NCI-H2196 (cell line): ENCODE measurements at regions not wholly inside any gene's neighbourhood (a gene's known extent, or its start where the extent isn't known, plus 50 kb on each side); places are given as distances from the start of the nearest gene placed in this dataset.
"Not testable (repeated sequence)": the region's sequence is repeated elsewhere in the genome, so short reads cannot be mapped to it uniquely, and the experiment has no call there.

ENCODE experiments used
- DNase-seq: peaks from one replicate; lab custom pipeline; 2025; ENCODE audit not compliant: unreplicated experiment; lab: John Stamatoyannopoulos, UW

- no peak for DNase-seq
These were observed 250.0 kb downstream of the SMAD2 start for GRCh38 chr18:47680488-47680887.

GRCh38 chr18:47679864-47680263 is 250.6 kb downstream of the SMAD2 start:
- DNase-seq, result no peak

DNA sequence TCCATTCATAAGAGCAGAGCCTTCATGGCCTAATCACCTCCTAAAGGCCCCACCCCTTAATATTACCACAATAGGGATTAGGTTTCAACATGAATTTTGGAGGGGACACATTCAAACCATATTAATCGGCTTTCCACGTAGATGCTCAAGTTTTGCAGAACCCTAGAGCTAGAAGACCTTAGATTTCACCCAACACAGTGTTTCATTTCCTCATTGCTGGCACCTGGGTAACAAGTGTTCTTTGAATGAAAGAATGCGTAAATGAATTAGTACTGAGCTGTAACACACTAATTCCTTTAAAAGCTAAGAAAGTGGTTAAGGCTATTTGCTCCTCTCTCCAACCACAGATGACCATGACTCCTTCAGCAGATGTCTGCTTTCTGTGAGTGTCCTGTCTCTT is 252.5 kb downstream of the SMAD2 start:
- no peak for DNase-seq

- DNase-seq, result no peak
These were observed 260.6 kb downstream of the SMAD2 start for GRCh38 chr18:47669815-47670214.

GRCh38 chr18:47658498-47658897 is 272.0 kb downstream of the SMAD2 start:
- DNase-seq, result no peak

- DNase-seq, result no peak
These were observed 275.5 kb downstream of the SMAD2 start for GRCh38 chr18:47654988-47655387.

- no peak for DNase-seq
These were observed 285.6 kb downstream of the SMAD2 start for GRCh38 chr18:47644896-47645295.

DNA sequence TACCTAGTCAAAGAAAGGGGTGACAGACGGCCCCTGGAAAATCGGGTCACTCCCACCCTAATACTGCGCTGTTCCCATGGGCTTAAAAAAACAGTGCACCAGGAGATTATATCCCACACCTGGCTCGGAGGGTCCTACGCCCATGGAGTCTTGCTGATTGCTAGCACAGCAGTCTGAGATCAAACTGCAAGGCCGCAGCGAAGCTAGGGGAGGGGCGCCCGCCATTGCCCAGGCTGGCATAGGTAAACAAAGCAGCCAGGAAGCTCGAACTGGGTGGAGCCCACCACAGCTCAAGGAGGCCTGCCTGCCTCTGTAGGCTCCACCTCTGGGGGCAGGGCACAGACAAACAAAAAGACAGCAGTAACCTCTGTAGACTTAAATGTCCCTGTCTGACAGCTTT is 292.9 kb downstream of the SMAD2 start:
- DNase-seq, result not testable (repeated sequence)

DNA sequence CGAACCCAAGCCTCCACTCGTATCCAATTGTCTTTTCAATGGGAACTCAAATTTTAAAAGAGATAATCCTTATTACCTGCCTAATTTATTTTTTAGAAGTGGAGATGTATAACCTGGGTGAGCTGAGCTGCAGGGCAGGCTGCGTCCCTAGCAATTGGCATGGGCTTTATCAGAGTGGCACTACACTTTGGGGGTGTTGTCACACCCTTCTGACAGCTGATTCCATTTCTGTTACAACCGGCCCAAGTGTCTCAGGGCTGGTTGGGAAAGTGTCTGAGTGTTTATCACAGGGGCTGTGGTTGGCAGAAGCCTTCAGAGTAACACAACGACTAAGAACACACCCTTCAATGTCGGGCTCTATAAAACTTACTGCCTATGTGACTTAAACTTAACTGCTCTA is 295.0 kb downstream of the SMAD2 start:
- DNase-seq, result no peak

DNA sequence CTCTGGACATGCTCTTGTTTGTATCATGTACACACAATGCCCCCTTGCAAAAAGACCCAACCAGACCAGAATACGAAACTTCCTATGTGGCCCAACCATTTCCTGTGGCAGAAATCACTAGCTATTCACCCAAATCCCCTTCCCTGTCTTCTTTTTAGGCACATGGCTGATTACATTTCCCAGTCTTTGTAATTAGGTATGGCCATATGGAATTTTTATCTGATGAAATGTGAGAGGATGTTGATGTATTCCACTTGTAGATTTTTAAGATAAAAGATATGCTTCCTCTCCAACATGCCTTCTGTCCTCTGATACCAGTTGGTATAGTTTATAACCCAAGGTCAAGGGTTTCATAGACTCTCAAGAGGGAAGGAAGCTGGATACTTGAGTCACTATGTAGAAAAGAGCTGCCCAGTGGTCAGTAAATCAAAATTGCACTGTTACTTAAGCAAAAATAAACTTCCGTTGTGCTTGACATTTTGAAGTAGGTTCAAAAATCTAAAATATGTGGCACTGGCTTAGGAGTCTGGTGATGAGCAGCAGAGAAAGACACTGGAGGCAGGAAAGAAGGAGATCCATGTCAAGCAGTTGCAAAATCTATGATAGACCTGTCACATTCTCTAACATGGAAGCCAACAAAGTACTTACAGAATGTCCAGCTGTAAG is 297.4 kb downstream of the SMAD2 start:
- no peak for DNase-seq

DNA sequence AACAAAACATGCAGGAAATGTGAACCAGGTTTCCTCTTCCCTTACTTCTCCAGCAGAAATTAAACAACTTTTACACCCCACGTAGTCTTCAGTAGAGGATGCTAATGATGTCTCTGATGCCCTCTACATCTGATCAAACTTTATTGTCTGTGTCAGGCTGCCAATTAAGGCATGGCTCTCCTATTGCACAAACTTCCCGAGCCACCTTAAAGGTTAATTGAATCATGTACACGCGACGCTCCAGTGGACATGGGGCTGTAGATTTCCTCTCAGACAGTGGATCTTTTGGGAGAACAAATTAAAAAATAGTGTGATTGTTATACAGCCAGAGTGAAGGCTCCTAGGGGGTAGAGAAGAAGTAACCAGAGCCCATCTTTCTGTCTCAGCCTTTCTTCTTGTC is 301.6 kb downstream of the SMAD2 start:
- no peak for DNase-seq

GRCh38 chr18:47628240-47628781 is 302.1 kb downstream of the SMAD2 start:
- DNase-seq, result no peak

- DNase-seq, result no peak
These were observed 303.4 kb downstream of the SMAD2 start for GRCh38 chr18:47627030-47627429.

GRCh38 chr18:47619771-47620448 is 310.5 kb downstream of the SMAD2 start:
- DNase-seq, result no peak

DNA sequence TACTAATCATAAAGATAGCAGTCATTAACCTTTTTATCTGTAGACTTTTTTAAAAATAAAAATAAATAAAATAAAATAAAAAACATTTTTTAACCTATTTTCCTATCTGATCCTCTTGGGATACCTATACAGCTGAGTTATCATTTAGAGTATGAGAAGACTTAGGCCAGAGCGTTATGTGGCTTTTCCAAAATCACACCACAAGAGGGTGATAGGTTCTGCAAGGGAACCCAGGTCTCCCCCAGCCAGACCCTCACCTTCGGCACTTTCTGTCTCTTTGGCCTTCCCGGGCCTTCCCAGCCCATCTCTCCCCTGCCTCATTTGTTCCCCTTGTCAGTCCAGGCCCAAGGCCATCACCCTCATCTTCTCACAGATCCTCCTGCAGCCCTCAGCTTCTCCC is 311.7 kb downstream of the SMAD2 start:
- no peak for DNase-seq

GRCh38 chr18:47615043-47615442 is 315.4 kb downstream of the SMAD2 start:
- DNase-seq, result no peak

GRCh38 chr18:47613929-47614328 is 316.5 kb downstream of the SMAD2 start:
- DNase-seq, result no peak

GRCh38 chr18:47611649-47612048 is 318.8 kb downstream of the SMAD2 start:
- no peak for DNase-seq

DNA sequence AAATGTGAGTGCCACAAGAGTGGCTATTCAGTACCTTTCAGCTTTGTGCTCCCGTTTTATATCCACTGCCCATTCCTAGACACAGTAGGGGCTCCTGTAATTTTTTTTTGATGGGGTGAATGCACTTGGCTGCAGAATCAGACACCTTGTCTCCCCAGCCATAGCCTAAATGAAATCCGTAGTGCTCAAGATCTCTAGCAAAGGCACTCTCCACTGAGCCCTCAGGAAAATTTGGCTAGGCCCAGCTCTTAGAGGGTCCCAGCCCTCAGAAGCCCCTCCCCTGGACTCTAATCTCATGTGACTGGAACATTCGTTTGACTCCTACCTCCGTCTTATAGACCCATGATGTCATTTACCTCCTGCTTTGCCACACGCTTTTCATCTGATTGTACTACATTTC is 323.9 kb downstream of the SMAD2 start:
- no peak for DNase-seq

GRCh38 chr18:47605093-47605492 is 325.4 kb downstream of the SMAD2 start:
- DNase-seq, result no peak

DNA sequence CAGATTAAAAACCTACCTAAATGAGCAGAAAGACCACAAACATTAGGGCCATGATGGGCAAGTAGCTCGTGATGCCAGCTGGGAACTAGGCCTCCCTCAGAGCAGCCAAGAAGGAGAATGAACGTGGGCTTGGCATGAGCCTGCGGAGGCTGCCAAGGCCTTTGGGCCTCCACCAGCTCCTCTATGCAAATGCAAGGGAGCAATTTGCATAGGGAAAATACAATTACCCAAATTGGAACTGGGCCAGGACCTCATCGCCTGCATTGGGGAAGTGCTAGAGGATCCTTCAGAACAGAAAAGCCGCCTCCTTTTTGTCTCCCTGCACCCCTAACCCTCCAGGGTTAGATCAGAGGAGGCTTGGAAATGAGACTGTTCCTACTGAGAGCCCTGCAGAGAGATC is 326.4 kb downstream of the SMAD2 start:
- no peak for DNase-seq

GRCh38 chr18:47603158-47603557 is 327.3 kb downstream of the SMAD2 start:
- DNase-seq, result no peak
